Esophagus muscularis mucosa (tissue), 4 donors: ENCODE measurements at regions not wholly inside any gene's neighbourhood (a gene's known extent, or its start where the extent isn't known, plus 50 kb on each side); places are given as distances from the start of the nearest gene placed in this dataset.

Experiments used
- DNase-seq: peaks from one replicate; pipeline ENCODE4 v3.0.0-alpha.2; 2017; ENCODE audit errors: extremely low spot score
- H3K27ac ChIP-seq, 4 donors: fragments of 200-600 bp; sonication (generic); replicated peaks in 1 of 4; 1 replicate in 3 of 4; 2 replicates in 1 of 4; pipeline ENCODE4 v1.5.1; 2016 to 2019; ENCODE audit warnings: mild to moderate bottlenecking in 1 of 4
- H3K27me3 ChIP-seq, 4 donors: fragments of 200-600 bp; sonication (generic); one replicate each; pipeline versions ENCODE4 v1.5.1 to v1.6.0; 2016 to 2019
- H3K36me3 ChIP-seq, 4 donors: fragments of 200-600 bp; sonication (generic); one replicate each; pipeline ENCODE4 v1.5.1; 2016 to 2019
- H3K4me1 ChIP-seq, 4 donors: fragments of 200-600 bp; sonication (generic); one replicate each; pipeline ENCODE4 v1.5.1; 2016 to 2019
- H3K4me3 ChIP-seq, 4 donors: fragments of 200-600 bp; sonication (generic); 1 replicate in 2 of 4; 2 replicates in 2 of 4; pipeline ENCODE4 v1.5.1; 2016 to 2019; ENCODE audit warnings: mild to moderate bottlenecking in 4 of 4, moderate library complexity in 1 of 4
- H3K9me3 ChIP-seq, 4 donors: fragments of 200-600 bp; sonication (generic); 1 replicate in 3 of 4; 2 replicates in 1 of 4; pipeline ENCODE4 v1.5.1; 2016 to 2019
- EP300 ChIP-seq: sonication (generic); formaldehyde crosslinking; IDR thresholded peaks from one replicate; pipeline ENCODE4 v1.6.1; 2017; ENCODE audit warnings: antibody characterized with exemption
- POLR2A ChIP-seq: fragments of 450-650 bp; IDR thresholded peaks from one replicate; pipeline ENCODE4 v1.6.1; 2017; ENCODE audit warnings: antibody characterized with exemption, moderate library complexity, mild to moderate bottlenecking, low read depth
- POLR2AphosphoS5 ChIP-seq, 2 donors: sonication (generic); formaldehyde crosslinking; IDR thresholded peaks; one replicate each; pipeline ENCODE4 v1.6.1; 2017; ENCODE audit warnings: antibody characterized with exemption in 2 of 2
- WGBS: methylation state at CpG from one replicate; pipeline ENCODE4 v1.1.5; 2018; 5-methylcytosine and 5-hydroxymethylcytosine counted together
- intact Hi-C: fragments of 100-400 bp; cut with DNase I; formaldehyde crosslinking; loops from one replicate; pipeline ENCODE4 v1.15.1; 2023
- TF ChIP-seq, protein P1 (sequence below), 3 experiments: fragments of 200-600 bp in 2 of 3; fragments of 450-650 bp in 1 of 3; sonication (generic) in 2 of 3; IDR thresholded peaks; one replicate each; pipeline ENCODE4 v1.5.1; 2017 to 2019; ENCODE audit warnings: antibody characterized with exemption in 3 of 3, mild to moderate bottlenecking in 2 of 3, moderate library complexity in 1 of 3

DNA sequence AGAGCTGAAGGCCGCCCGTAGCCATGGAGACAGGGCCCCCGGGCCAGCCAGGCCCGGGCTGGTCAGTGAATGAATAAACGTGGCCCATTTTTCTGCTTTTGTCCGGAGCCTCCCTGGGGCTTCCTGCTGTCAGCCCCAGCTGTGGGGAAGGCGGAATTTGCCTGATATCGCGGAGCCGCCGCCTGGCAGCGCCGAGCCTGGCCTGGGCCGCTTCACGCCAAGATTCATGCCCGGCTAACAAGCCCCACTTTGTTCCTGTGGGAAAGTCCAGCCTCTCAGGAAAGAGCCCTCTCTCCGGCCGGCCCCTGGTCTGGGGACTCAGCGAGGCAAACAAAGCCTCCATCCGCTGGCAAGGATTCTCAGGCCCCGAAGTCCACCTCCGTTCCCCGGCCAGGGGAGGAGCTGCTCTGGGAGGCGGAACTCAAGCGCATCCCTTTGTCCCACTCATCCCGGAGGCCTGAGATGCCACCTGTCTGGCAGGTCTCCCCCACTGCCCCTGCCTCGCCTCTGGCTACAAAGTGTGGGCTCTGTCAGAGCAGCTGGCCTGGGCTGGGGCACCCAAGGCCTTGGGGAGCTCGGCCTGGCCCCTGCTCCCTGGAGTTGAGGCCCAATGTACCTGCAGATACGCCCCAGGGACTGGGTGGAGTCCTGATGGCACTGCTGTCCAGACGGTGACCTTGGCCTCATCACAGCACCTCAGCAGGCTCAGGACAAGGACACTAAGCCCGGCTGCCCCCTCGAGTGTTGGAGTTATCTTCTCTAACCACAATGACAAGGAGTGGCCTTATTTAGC is 51.6 kb upstream of the SLC6A11 start:
- intact Hi-C loops: loop anchor here (10.0 kb wide), 1 partner anchor 180 kb away; no protein-coding TSS in a partner anchor
- Histone ChIP-seq H3K4me1 (no peaks in the 10 kb centered on the region), H3K9me3 (no peaks in the 10 kb centered on the region), H3K27me3 (peaks cover 0 to 64% (median 3%) of the 10 kb centered on the region in 4 donors), H3K4me3 (no peak overlapping the region), H3K36me3 (no peaks in the 10 kb centered on the region), H3K27ac (no peak overlapping the region)
- DNase-seq: no peak
- 48% methylated on average over 13 of the region's 32 CpGs for WGBS
- TF ChIP-seq EP300 (no peak), POLR2AphosphoS5 (IDR thresholded peaks at IDR 0.05) (no peak), POLR2A (no peak)
- TF ChIP-seq, protein P1, sequence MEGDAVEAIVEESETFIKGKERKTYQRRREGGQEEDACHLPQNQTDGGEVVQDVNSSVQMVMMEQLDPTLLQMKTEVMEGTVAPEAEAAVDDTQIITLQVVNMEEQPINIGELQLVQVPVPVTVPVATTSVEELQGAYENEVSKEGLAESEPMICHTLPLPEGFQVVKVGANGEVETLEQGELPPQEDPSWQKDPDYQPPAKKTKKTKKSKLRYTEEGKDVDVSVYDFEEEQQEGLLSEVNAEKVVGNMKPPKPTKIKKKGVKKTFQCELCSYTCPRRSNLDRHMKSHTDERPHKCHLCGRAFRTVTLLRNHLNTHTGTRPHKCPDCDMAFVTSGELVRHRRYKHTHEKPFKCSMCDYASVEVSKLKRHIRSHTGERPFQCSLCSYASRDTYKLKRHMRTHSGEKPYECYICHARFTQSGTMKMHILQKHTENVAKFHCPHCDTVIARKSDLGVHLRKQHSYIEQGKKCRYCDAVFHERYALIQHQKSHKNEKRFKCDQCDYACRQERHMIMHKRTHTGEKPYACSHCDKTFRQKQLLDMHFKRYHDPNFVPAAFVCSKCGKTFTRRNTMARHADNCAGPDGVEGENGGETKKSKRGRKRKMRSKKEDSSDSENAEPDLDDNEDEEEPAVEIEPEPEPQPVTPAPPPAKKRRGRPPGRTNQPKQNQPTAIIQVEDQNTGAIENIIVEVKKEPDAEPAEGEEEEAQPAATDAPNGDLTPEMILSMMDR (IDR thresholded peaks at IDR 0.05): no peak

GRCh38 chr3:10766049-10766705 is 49.9 kb upstream of the SLC6A11 start:
- Histone ChIP-seq H3K4me1 (no peaks in the 10 kb centered on the region), H3K27ac (no peak overlapping the region), H3K9me3 (no peaks in the 10 kb centered on the region), H3K27me3 (peaks cover 0 to 62% (median under 1%) of the 10 kb centered on the region in 4 donors), H3K4me3 (no peak overlapping the region), H3K36me3 (no peaks in the 10 kb centered on the region)
- DNase-seq: peak; percentile 89
- no peak for TF ChIP-seq EP300
- no peak for TF ChIP-seq POLR2AphosphoS5 (IDR thresholded peaks at IDR 0.05)
- no peak for TF ChIP-seq POLR2A
- TF ChIP-seq, protein P1 (IDR thresholded peaks at IDR 0.05): no peak
- intact Hi-C loops: loop anchor here (10.0 kb wide), 1 partner anchor 179 kb away; no protein-coding TSS in a partner anchor
- WGBS: 48% methylated on average over 4 of the region's 4 CpGs
